CD4-positive, alpha-beta memory T cell (primary cell): ENCODE measurements at regions not wholly inside any gene's neighbourhood (a gene's known extent, or its start where the extent isn't known, plus 50 kb on each side); places are given as distances from the start of the nearest gene placed in this dataset.

Experiments
- CTCF ChIA-PET: fragments of 350-600 bp; sonication (Branson Sonifier 250); formaldehyde crosslinking; loops from one replicate; lab custom pipeline; 2021; ENCODE audit warnings: inconsistent platforms; ENCODE audit not compliant: partially characterized antibody; lab: Charles Lee
- POLR2A ChIA-PET: fragments of 350-600 bp; sonication (Branson Sonifier 250); formaldehyde crosslinking; loops from one replicate; lab custom pipeline; 2021; ENCODE audit not compliant: partially characterized antibody; lab: Charles Lee
- DNase-seq, 5 donors: peaks; one replicate each; pipeline versions ENCODE4 v3.0.0 to v3.0.0-alpha.2; 2020 to 2022; ENCODE audit warnings: mixed read lengths in 1 of 5
- H3K27ac ChIP-seq: one replicate; pipeline ENCODE4 v1.7.0; 2013; ENCODE audit warnings: low read depth, low read length
- H3K27me3 ChIP-seq: 2 replicates; pipeline ENCODE4 v1.7.0; 2013; ENCODE audit warnings: mild to moderate bottlenecking, low read length, moderate library complexity; ENCODE audit not compliant: insufficient read depth
- H3K36me3 ChIP-seq: 2 replicates; pipeline ENCODE4 v1.7.0; 2013; ENCODE audit warnings: mild to moderate bottlenecking, low read length, moderate library complexity; ENCODE audit not compliant: insufficient read depth
- H3K4me1 ChIP-seq: 2 replicates; pipeline ENCODE4 v1.7.0; 2013; ENCODE audit warnings: mild to moderate bottlenecking, low read length, moderate library complexity; ENCODE audit not compliant: insufficient read depth
- H3K4me3 ChIP-seq, 2 donors: one replicate each; pipeline ENCODE4 v1.7.0; 2013; ENCODE audit warnings: low read length in 2 of 2, mild to moderate bottlenecking in 1 of 2
- H3K9me3 ChIP-seq, 2 donors: one replicate each; pipeline ENCODE4 v1.7.0; 2013; ENCODE audit warnings: low read length in 2 of 2, control low read depth in 1 of 2; ENCODE audit not compliant: control insufficient read depth in 1 of 2
- H3K27ac Mint-ChIP-seq, 7 donors: one replicate each; pipeline ENCODE4 v1.8.0; 2020 to 2021; ENCODE audit warnings: mixed read lengths in 7 of 7, mild to moderate bottlenecking in 6 of 7, inconsistent platforms in 3 of 7, moderate library complexity in 3 of 7
- H3K27me3 Mint-ChIP-seq, 2 donors: one replicate each; pipeline ENCODE4 v1.8.0; 2020 to 2021; ENCODE audit warnings: mixed read lengths in 2 of 2
- H3K36me3 Mint-ChIP-seq, 2 donors: one replicate each; pipeline ENCODE4 v1.8.0; 2020 to 2021; ENCODE audit warnings: mixed read lengths in 2 of 2, inconsistent platforms in 1 of 2, mild to moderate bottlenecking in 1 of 2
- H3K4me1 Mint-ChIP-seq, 4 donors: one replicate each; pipeline ENCODE4 v1.8.0; 2020 to 2021; ENCODE audit warnings: mixed read lengths in 4 of 4, mild to moderate bottlenecking in 1 of 4
- H3K4me3 Mint-ChIP-seq, 8 donors: one replicate each; pipeline ENCODE4 v1.8.0; 2020 to 2021; ENCODE audit warnings: mixed read lengths in 8 of 8, mild to moderate bottlenecking in 7 of 8, moderate library complexity in 6 of 8, inconsistent platforms in 3 of 8
- H3K9me3 Mint-ChIP-seq, 8 donors: one replicate each; pipeline ENCODE4 v1.8.0; 2020 to 2021; ENCODE audit warnings: mixed read lengths in 8 of 8, mild to moderate bottlenecking in 5 of 8, inconsistent platforms in 3 of 8, moderate library complexity in 1 of 8
- intact Hi-C: fragments of 100-400 bp; cut with micrococcal nuclease; formaldehyde crosslinking; loops from one replicate; pipeline ENCODE4 v1.15.1; 2023

GRCh38 chr14:55930016-55930784, 188.0 kb upstream of the PELI2 start:
- Histone ChIP-seq H3K27ac (no peak overlapping the region), H3K27me3 (no peaks in the 10 kb centered on the region), H3K36me3 (no peaks in the 10 kb centered on the region), H3K4me1 (no peaks in the 10 kb centered on the region), H3K4me3 (no peak overlapping the region), H3K9me3 (no peaks in the 10 kb centered on the region)
- no peak for DNase-seq
- ChIA-PET CTCF (no interaction called here), POLR2A (no interaction called here)
- Mint-ChIP-seq H3K9me3 (peaks cover 0 to 5% (median 3%) of the 10 kb centered on the region in 8 donors), H3K27me3 (peaks cover 5 to 11% of the 10 kb centered on the region in 2 donors), H3K36me3 (no peaks in the 10 kb centered on the region), H3K27ac (no peak overlapping the region), H3K4me3 (no peak overlapping the region), H3K4me1 (no peaks in the 10 kb centered on the region)
- intact Hi-C loops, result no loop called here

GRCh38 chr14:55936691-55937090, 181.5 kb upstream of the PELI2 start:
- no peaks in the 10 kb centered on the region for H3K36me3 Mint-ChIP-seq
- no peak overlapping the region for H3K4me3 ChIP-seq
- no peak overlapping the region for H3K27ac Mint-ChIP-seq
- no peaks in the 10 kb centered on the region for H3K9me3 ChIP-seq
- no peak overlapping the region for H3K4me3 Mint-ChIP-seq
- ChIA-PET CTCF (no interaction called here), POLR2A (no interaction called here)
- H3K27me3 ChIP-seq, result no peaks in the 10 kb centered on the region
- intact Hi-C loops, result no loop called here
- H3K27me3 Mint-ChIP-seq, result peaks cover 5 to 8% of the 10 kb centered on the region in 2 donors
- no peak overlapping the region for H3K27ac ChIP-seq
- DNase-seq, result no peak
- peaks cover 0 to 12% (median 4%) of the 10 kb centered on the region in 8 donors for H3K9me3 Mint-ChIP-seq
- no peaks in the 10 kb centered on the region for H3K4me1 ChIP-seq
- H3K36me3 ChIP-seq, result no peaks in the 10 kb centered on the region
- no peaks in the 10 kb centered on the region for H3K4me1 Mint-ChIP-seq

GRCh38 chr14:55938249-55938791, 179.9 kb upstream of the PELI2 start:
- Mint-ChIP-seq H3K9me3 (peaks cover 0 to 12% (median 4%) of the 10 kb centered on the region in 8 donors), H3K36me3 (no peaks in the 10 kb centered on the region), H3K27ac (no peak overlapping the region), H3K4me1 (no peaks in the 10 kb centered on the region), H3K27me3 (peaks cover 4 to 8% of the 10 kb centered on the region in 2 donors), H3K4me3 (no peak overlapping the region)
- Histone ChIP-seq H3K4me1 (no peaks in the 10 kb centered on the region), H3K9me3 (no peaks in the 10 kb centered on the region), H3K36me3 (no peaks in the 10 kb centered on the region), H3K27ac (no peak overlapping the region), H3K4me3 (no peak overlapping the region), H3K27me3 (no peaks in the 10 kb centered on the region)
- no peak for DNase-seq
- CTCF ChIA-PET, result no interaction called here
- intact Hi-C loops, result no loop called here
- POLR2A ChIA-PET, result no interaction called here

GRCh38 chr14:55942076-55942654, 176.0 kb upstream of the PELI2 start:
- CTCF ChIA-PET, result no interaction called here
- Histone ChIP-seq H3K4me3 (no peak overlapping the region), H3K9me3 (no peaks in the 10 kb centered on the region), H3K4me1 (no peaks in the 10 kb centered on the region), H3K27ac (no peak overlapping the region), H3K36me3 (no peaks in the 10 kb centered on the region), H3K27me3 (no peaks in the 10 kb centered on the region)
- POLR2A ChIA-PET, result no interaction called here
- Mint-ChIP-seq H3K4me1 (no peaks in the 10 kb centered on the region), H3K27me3 (peaks cover 3 to 12% of the 10 kb centered on the region in 2 donors), H3K9me3 (peaks cover 0 to 5% (median under 1%) of the 10 kb centered on the region in 8 donors), H3K4me3 (no peak overlapping the region), H3K36me3 (no peaks in the 10 kb centered on the region), H3K27ac (no peak overlapping the region)
- intact Hi-C loops, result no loop called here
- no peak for DNase-seq

GRCh38 chr14:55942826-55943225, 175.4 kb upstream of the PELI2 start:
- Histone ChIP-seq H3K4me3 (no peak overlapping the region), H3K36me3 (no peaks in the 10 kb centered on the region), H3K27me3 (no peaks in the 10 kb centered on the region), H3K9me3 (no peaks in the 10 kb centered on the region), H3K27ac (no peak overlapping the region), H3K4me1 (no peaks in the 10 kb centered on the region)
- peaks cover 0 to 4% (median under 1%) of the 10 kb centered on the region in 8 donors for H3K9me3 Mint-ChIP-seq
- no peak overlapping the region for H3K27ac Mint-ChIP-seq
- H3K4me1 Mint-ChIP-seq, result no peaks in the 10 kb centered on the region
- H3K27me3 Mint-ChIP-seq, result peaks cover 4 to 9% of the 10 kb centered on the region in 2 donors
- H3K36me3 Mint-ChIP-seq, result no peaks in the 10 kb centered on the region
- CTCF ChIA-PET, result no interaction called here
- no peak overlapping the region for H3K4me3 Mint-ChIP-seq
- intact Hi-C loops, result no loop called here
- DNase-seq, result no peak
- POLR2A ChIA-PET, result interaction anchor here (0.7 kb wide), 1 partner anchor 187 kb away, joined by 3 read pairs; no protein-coding TSS in a partner anchor

- ChIA-PET POLR2A (no interaction called here), CTCF (no interaction called here)
- Histone ChIP-seq H3K27me3 (no peaks in the 10 kb centered on the region), H3K4me3 (no peak overlapping the region), H3K36me3 (no peaks in the 10 kb centered on the region), H3K9me3 (no peaks in the 10 kb centered on the region), H3K27ac (no peak overlapping the region), H3K4me1 (no peaks in the 10 kb centered on the region)
- DNase-seq, result no peak
- peaks cover 7 to 10% of the 10 kb centered on the region in 2 donors for H3K27me3 Mint-ChIP-seq
- H3K36me3 Mint-ChIP-seq, result no peaks in the 10 kb centered on the region
- no peaks in the 10 kb centered on the region for H3K4me1 Mint-ChIP-seq
- H3K4me3 Mint-ChIP-seq, result no peak overlapping the region
- H3K9me3 Mint-ChIP-seq, result peaks cover 0 to 4% (median 0%) of the 10 kb centered on the region in 8 donors
- intact Hi-C loops, result no loop called here
- no peak overlapping the region for H3K27ac Mint-ChIP-seq
Observed at GRCh38 chr14:55944757-55945156, 173.5 kb upstream of the PELI2 start.

- H3K4me1 ChIP-seq, result no peaks in the 10 kb centered on the region
- no peaks in the 10 kb centered on the region for H3K9me3 ChIP-seq
- Mint-ChIP-seq H3K9me3 (peaks cover 0 to 3% (median 0%) of the 10 kb centered on the region in 8 donors), H3K36me3 (no peaks in the 10 kb centered on the region), H3K4me1 (no peaks in the 10 kb centered on the region), H3K4me3 (no peak overlapping the region), H3K27ac (no peak overlapping the region), H3K27me3 (peaks cover 7 to 10% of the 10 kb centered on the region in 2 donors)
- no peak overlapping the region for H3K4me3 ChIP-seq
- ChIA-PET POLR2A (no interaction called here), CTCF (no interaction called here)
- DNase-seq, result no peak
- no peaks in the 10 kb centered on the region for H3K36me3 ChIP-seq
- intact Hi-C loops, result no loop called here
- no peaks in the 10 kb centered on the region for H3K27me3 ChIP-seq
- no peak overlapping the region for H3K27ac ChIP-seq
Observed at GRCh38 chr14:55946231-55946630, 172.0 kb upstream of the PELI2 start.
